H1 (cell line): ENCODE measurements at regions not wholly inside any gene's neighbourhood (a gene's known extent, or its start where the extent isn't known, plus 50 kb on each side); places are given as distances from the start of the nearest gene placed in this dataset.

Source experiments
- CTCF ChIA-PET: fragments of 300-600 bp; sonication (Branson Sonifier 250); formaldehyde crosslinking; loops from one replicate; lab custom pipeline; 2021; ENCODE audit not compliant: partially characterized antibody; lab: Charles Lee
- POLR2A ChIA-PET: fragments of 300-600 bp; sonication (Branson Sonifier 250); formaldehyde crosslinking; loops from one replicate; lab custom pipeline; 2021; ENCODE audit warnings: inconsistent platforms; ENCODE audit not compliant: partially characterized antibody; lab: Charles Lee
- DNase-seq, 2 experiments: peaks; one replicate each; pipeline versions ENCODE4 v3.0.0 to v3.0.0-alpha.2; 2010 to 2022; ENCODE audit warnings: low spot score in 2 of 2, low read depth in 1 of 2, mixed read lengths in 1 of 2
- FAIRE-seq: peaks from 2 replicates; lab custom pipeline; 2011; peaks lifted over from hg19 to GRCh38; lab: Jason Lieb, UNC
- H2AFZ ChIP-seq: 2 replicates; pipeline ENCODE4 v1.8.1; 2012; ENCODE audit warnings: low read length, inconsistent platforms
- H2AK5ac ChIP-seq: 2 replicates; pipeline ENCODE4 v1.6.1; 2013; ENCODE audit warnings: low read depth, low read length
- H2BK120ac ChIP-seq: replicated peaks from 2 replicates; pipeline ENCODE3; 2013; ENCODE audit warnings: low read depth, low read length, inconsistent platforms
- H2BK12ac ChIP-seq: 2 replicates; pipeline ENCODE4 v1.6.1; 2013; ENCODE audit warnings: low read depth, low read length
- H2BK15ac ChIP-seq: 2 replicates; pipeline ENCODE4 v1.6.1; 2013; ENCODE audit warnings: low read length
- H2BK20ac ChIP-seq: 2 replicates; pipeline ENCODE4 v1.6.1; 2013; ENCODE audit warnings: low read length
- H2BK5ac ChIP-seq: 2 replicates; pipeline ENCODE4 v1.6.1; 2013; ENCODE audit warnings: low read depth, low read length
- H3K14ac ChIP-seq: 2 replicates; pipeline ENCODE4 v1.6.1; 2013; ENCODE audit warnings: inconsistent platforms; ENCODE audit not compliant: insufficient read length
- H3K18ac ChIP-seq: 2 replicates; pipeline ENCODE4 v1.6.1; 2013; ENCODE audit warnings: low read length; ENCODE audit errors: extremely low read depth
- H3K23ac ChIP-seq: 2 replicates; pipeline ENCODE4 v1.6.1; 2013; ENCODE audit warnings: inconsistent platforms; ENCODE audit not compliant: insufficient read length
- H3K23me2 ChIP-seq: 2 replicates; pipeline ENCODE4 v1.6.1; 2013; ENCODE audit warnings: low read depth, low read length
- H3K27ac ChIP-seq: 2 replicates; pipeline ENCODE4 v1.6.1; 2011; ENCODE audit warnings: low read depth, low read length, inconsistent platforms
- H3K27me3 ChIP-seq, 4 experiments: replicated peaks in 1 of 4; 1 replicate in 1 of 4; 2 replicates in 3 of 4; pipeline versions ENCODE4 v1.6.1 to v1.8.1; 2011 to 2013; ENCODE audit warnings: low read length in 3 of 4, mild to moderate bottlenecking in 3 of 4, inconsistent platforms in 2 of 4, mixed read lengths in 2 of 4, moderate library complexity in 1 of 4; ENCODE audit not compliant: control insufficient read depth in 3 of 4, insufficient read depth in 3 of 4; ENCODE audit errors: extremely low read depth in 1 of 4
- H3K36me3 ChIP-seq, 4 experiments: 2 replicates each; pipeline versions ENCODE4 v1.6.1 to v1.8.1; 2011 to 2013; ENCODE audit warnings: mild to moderate bottlenecking in 4 of 4, low read length in 3 of 4, moderate library complexity in 2 of 4, control low read depth in 1 of 4, inconsistent platforms in 1 of 4; ENCODE audit not compliant: insufficient read depth in 4 of 4, control insufficient read depth in 2 of 4
- H3K4ac ChIP-seq: replicated peaks from 2 replicates; pipeline ENCODE3; 2013; ENCODE audit warnings: low read length, low read depth, mixed read lengths, inconsistent platforms; ENCODE audit not compliant: insufficient read length
- H3K4me1 ChIP-seq, 4 experiments: replicated peaks in 1 of 4; 1 replicate in 1 of 4; 2 replicates in 3 of 4; pipeline versions ENCODE4 v1.6.1 to v1.8.1; 2011 to 2013; ENCODE audit warnings: low read length in 3 of 4, inconsistent platforms in 2 of 4, mixed read lengths in 1 of 4; ENCODE audit not compliant: insufficient read depth in 4 of 4, control insufficient read depth in 3 of 4
- H3K4me2 ChIP-seq, 2 experiments: 2 replicates each; pipeline versions ENCODE4 v1.6.1 to v1.8.1; 2011 to 2013; ENCODE audit warnings: low read depth in 2 of 2, low read length in 2 of 2, control low read depth in 1 of 2, inconsistent platforms in 1 of 2, mild to moderate bottlenecking in 1 of 2; ENCODE audit not compliant: insufficient read depth in 1 of 2
- H3K4me3 ChIP-seq, 4 experiments: fragments of 200-600, 300-600 bp in 1 of 4; sonication (generic), shearing (Covaris generic), sonication (Bioruptor Twin) in 1 of 4; 2 replicates each; pipeline versions ENCODE4 v1.5.1 to v1.8.1; 2011 to 2016; ENCODE audit warnings: low read length in 4 of 4, low read depth in 3 of 4, control low read depth in 2 of 4, inconsistent platforms in 2 of 4, mild to moderate bottlenecking in 2 of 4, mixed read lengths in 1 of 4, moderate library complexity in 1 of 4; ENCODE audit not compliant: insufficient read depth in 2 of 4; ENCODE audit errors: extremely low read depth in 1 of 4
- H3K56ac ChIP-seq: replicated peaks from 2 replicates; pipeline ENCODE3; 2013; ENCODE audit warnings: low read depth, mild to moderate bottlenecking, mixed read lengths, low read length, inconsistent platforms; ENCODE audit not compliant: insufficient read length
- H3K79me1 ChIP-seq: 2 replicates; pipeline ENCODE4 v1.6.1; 2013; ENCODE audit warnings: low read depth, low read length, control low read depth
- H3K79me2 ChIP-seq, 2 experiments: 2 replicates each; pipeline versions ENCODE4 v1.6.1 to v1.8.1; 2012 to 2013; ENCODE audit warnings: low read length in 2 of 2, mild to moderate bottlenecking in 2 of 2, inconsistent platforms in 1 of 2; ENCODE audit not compliant: insufficient read depth in 2 of 2, control insufficient read depth in 1 of 2
- H3K9ac ChIP-seq, 4 experiments: replicated peaks in 1 of 4; 1 replicate in 1 of 4; 2 replicates in 3 of 4; pipeline versions ENCODE4 v1.6.1 to v1.8.1; 2011 to 2013; ENCODE audit warnings: low read depth in 3 of 4, low read length in 3 of 4, control low read depth in 2 of 4, mild to moderate bottlenecking in 2 of 4, moderate library complexity in 2 of 4, inconsistent platforms in 1 of 4; ENCODE audit errors: extremely low read depth in 1 of 4
- H3K9me3 ChIP-seq, 2 experiments: 2 replicates each; pipeline versions ENCODE4 v1.6.1 to v1.8.1; 2012 to 2013; ENCODE audit warnings: mild to moderate bottlenecking in 2 of 2, moderate library complexity in 2 of 2, control low read depth in 1 of 2, inconsistent platforms in 1 of 2, low read depth in 1 of 2, low read length in 1 of 2, mixed read lengths in 1 of 2; ENCODE audit not compliant: insufficient read depth in 2 of 2
- H4K20me1 ChIP-seq, 2 experiments: replicated peaks in 1 of 2; 2 replicates each; pipeline versions ENCODE3 to v1.8.1; 2011 to 2013; ENCODE audit warnings: inconsistent platforms in 2 of 2, low read length in 2 of 2, mild to moderate bottlenecking in 1 of 2; ENCODE audit not compliant: insufficient read depth in 2 of 2, control insufficient read depth in 1 of 2
- H4K5ac ChIP-seq: 2 replicates; pipeline ENCODE4 v1.6.1; 2013; ENCODE audit warnings: low read length, low read depth, mixed read lengths, inconsistent platforms; ENCODE audit not compliant: insufficient read length
- H4K8ac ChIP-seq: 2 replicates; pipeline ENCODE4 v1.8.0; 2013; ENCODE audit warnings: mild to moderate bottlenecking, moderate library complexity, low read length, inconsistent platforms; ENCODE audit not compliant: insufficient read depth; ENCODE audit errors: extremely low read depth
- H4K91ac ChIP-seq: replicated peaks from 2 replicates; pipeline ENCODE3; 2013; ENCODE audit warnings: low read length, mixed read lengths, inconsistent platforms; ENCODE audit not compliant: insufficient read length
- GTF2F1 ChIP-seq: IDR thresholded peaks from 2 replicates; pipeline ENCODE4 v1.6.1; 2012; ENCODE audit warnings: low read depth, low read length, improper control_type of control experiment, borderline replicate concordance
- TEAD4 ChIP-seq: IDR thresholded peaks from 2 replicates; pipeline ENCODE4 v1.6.1; 2012; ENCODE audit warnings: low read depth, low read length, inconsistent platforms, mixed read lengths
- WGBS, 2 experiments: shearing (Covaris generic) in 1 of 2; methylation state at CpG; one replicate each; pipeline versions ENCODE4 v1.1.6 to v1.1.7; 2013 to 2015; ENCODE audit warnings: low lambda C conversion rate in 2 of 2, mixed read lengths in 2 of 2, inconsistent platforms in 1 of 2, low coverage in 1 of 2, missing lambda C conversion rate in 1 of 2; ENCODE audit not compliant: insufficient replicate concordance in 2 of 2, insufficient coverage in 1 of 2, insufficient read length in 1 of 2; ENCODE audit errors: extremely low coverage in 1 of 2, missing lambda C conversion rate in 1 of 2; 5-methylcytosine and 5-hydroxymethylcytosine counted together

GRCh38 chr2:129623783-129624182 lies 355.7 kb upstream of the RAB6C start:
- Histone ChIP-seq H3K27me3 (no peaks in the 10 kb centered on the region; a peak in 1 of 7 replicates), H3K9me3 (no peaks in the 10 kb centered on the region), H4K8ac (no peak overlapping the region), H2BK12ac (peak overlapping the region; percentile 44; the same call in 1 of the 2 replicates), H3K79me1 (no peaks in the 10 kb centered on the region), H4K91ac (no peak overlapping the region), H2AFZ (no peak overlapping the region), H3K9ac (no peak overlapping the region), H2BK120ac (no peak overlapping the region), H2BK5ac (no peak overlapping the region), H3K14ac (no peak overlapping the region), H3K4me3 (no peak overlapping the region), H3K79me2 (no peaks in the 10 kb centered on the region), H2AK5ac (no peak overlapping the region), H2BK15ac (no peak overlapping the region), H3K4ac (no peak overlapping the region), H3K36me3 (no peaks in the 10 kb centered on the region), H3K4me1 (peaks cover 0 to 6% (median 2%) of the 10 kb centered on the region in 4 experiments; a peak in 2 of 7 replicates), H2BK20ac (no peak overlapping the region), H3K56ac (no peak overlapping the region), H3K27ac (no peak overlapping the region), H3K23ac (no peak overlapping the region), H3K18ac (no peak overlapping the region), H4K20me1 (no peaks in the 10 kb centered on the region), H3K4me2 (no peak overlapping the region), H3K23me2 (no peaks in the 10 kb centered on the region), H4K5ac (no peak overlapping the region)
- ChIA-PET POLR2A (no interaction called here), CTCF (interaction anchor here (1.5 kb wide), 1 partner anchor 299 kb away, joined by 3 read pairs; no protein-coding TSS in a partner anchor)
- 88% methylated on average over 6 of the region's 6 CpGs; no CpG with 5 or more reads in 1 of the 2 experiments for WGBS, 2 experiments
- DNase-seq, result no peak
- peak; percentile 71 for TF ChIP-seq TEAD4
- no peak for TF ChIP-seq GTF2F1
- no peak for FAIRE-seq
